PC-3 (cell line): ENCODE measurements at regions not wholly inside any gene's neighbourhood (a gene's known extent, or its start where the extent isn't known, plus 50 kb on each side); places are given as distances from the start of the nearest gene placed in this dataset.

Experiments
- CTCF ChIP-seq: fragments of 300-600 bp; sonication (generic); conservative IDR thresholded peaks from 2 replicates; pipeline ENCODE4 v1.5.1; 2017; ENCODE audit warnings: antibody characterized with exemption, low read depth, mild to moderate bottlenecking, low read length
- EZH2 ChIP-seq: fragments of 300-600 bp; sonication (generic); IDR thresholded peaks from one replicate; pipeline ENCODE4 v1.6.1; 2017; ENCODE audit warnings: antibody characterized with exemption, mild to moderate bottlenecking, low read length; ENCODE audit not compliant: unreplicated experiment
- EZH2phosphoT487 ChIP-seq: fragments of 300-600 bp; sonication (generic); IDR thresholded peaks from 2 replicates; pipeline ENCODE4 v1.6.1; 2018; ENCODE audit warnings: mild to moderate bottlenecking, antibody characterized with exemption, low read length, borderline replicate concordance

- TF ChIP-seq CTCF (no peak), EZH2phosphoT487 (no peak), EZH2 (no peak)
These were observed 264.5 kb upstream of the ANKRD50 start for GRCh38 chr4:124977045-124977444.
